T-cell (primary cell): ENCODE measurements at regions not wholly inside any gene's neighbourhood (a gene's known extent, or its start where the extent isn't known, plus 50 kb on each side); places are given as distances from the start of the nearest gene placed in this dataset.
"Not testable (repeated sequence)": the region's sequence is repeated elsewhere in the genome, so short reads cannot be mapped to it uniquely, and the experiment has no call there.

Source experiments
- ATAC-seq, 4 experiments: fragments of 200-7000 bp in 3 of 4; fragments of 150-1000 bp in 1 of 4; cut with Tn5 transposase; replicated peaks in 1 of 4; 1 replicate in 3 of 4; 2 replicates in 1 of 4; pipeline ENCODE4 v1.10.0; 2021; ENCODE audit warnings: moderate library complexity in 3 of 4, mild to moderate bottlenecking in 2 of 4, moderate number of reproducible peaks in 1 of 4
- CTCF ChIA-PET, 2 donors: fragments of 300-600 bp; sonication (Branson Sonifier 250); formaldehyde crosslinking; loops; one replicate each; lab custom pipeline; 2022; ENCODE audit warnings: antibody characterized with exemption in 2 of 2; lab: Charles Lee
- POLR2A ChIA-PET, 2 donors: fragments of 300-600 bp; sonication (Branson Sonifier 250); formaldehyde crosslinking; loops; one replicate each; lab custom pipeline; 2022; ENCODE audit warnings: antibody characterized with exemption in 2 of 2; lab: Charles Lee
- DNase-seq, 35 experiments: peaks; one replicate each; pipeline versions ENCODE4 v3.0.0 to v3.0.0-alpha.2; 2013 to 2023
- H3K27ac ChIP-seq: one replicate; pipeline ENCODE4 v1.5.1; 2013; ENCODE audit warnings: low read length
- H3K27me3 ChIP-seq, 2 experiments: replicated peaks in 1 of 2; 1 replicate in 1 of 2; 2 replicates in 1 of 2; pipeline versions ENCODE4 v1.6.1 to v1.7.0; 2013; ENCODE audit warnings: low read length in 1 of 2, mixed read lengths in 1 of 2; ENCODE audit not compliant: control insufficient read depth in 2 of 2, insufficient read depth in 2 of 2; ENCODE audit errors: extremely low read depth in 1 of 2
- H3K36me3 ChIP-seq, 2 donors: 1 replicate in 1 of 2; 2 replicates in 1 of 2; pipeline versions ENCODE4 v1.6.1 to v1.7.0; 2013; ENCODE audit warnings: low read length in 1 of 2; ENCODE audit not compliant: control insufficient read depth in 2 of 2, insufficient read depth in 1 of 2; ENCODE audit errors: extremely low read depth in 1 of 2
- H3K4me1 ChIP-seq, 2 experiments: 1 replicate in 1 of 2; 2 replicates in 1 of 2; pipeline versions ENCODE4 v1.6.1 to v1.7.0; 2013; ENCODE audit warnings: low read length in 2 of 2, mixed read lengths in 1 of 2; ENCODE audit not compliant: insufficient read depth in 2 of 2, control insufficient read depth in 1 of 2; ENCODE audit errors: extremely low read depth in 1 of 2
- H3K4me3 ChIP-seq, 2 donors: 1 replicate in 1 of 2; 2 replicates in 1 of 2; pipeline versions ENCODE4 v1.5.1 to v1.7.0; 2013; ENCODE audit warnings: mild to moderate bottlenecking in 2 of 2, low read length in 1 of 2, moderate library complexity in 1 of 2; ENCODE audit not compliant: control insufficient read depth in 1 of 2; ENCODE audit errors: extremely low read depth in 1 of 2
- H3K9me3 ChIP-seq: 2 replicates; pipeline ENCODE4 v1.7.0; 2013
- H3K27ac Mint-ChIP-seq, 2 donors: one replicate each; pipeline ENCODE4 v1.8.0; 2020 to 2021; ENCODE audit warnings: mild to moderate bottlenecking in 2 of 2, mixed read lengths in 2 of 2
- H3K27me3 Mint-ChIP-seq, 2 donors: one replicate each; pipeline ENCODE4 v1.8.0; 2021 to 2022; ENCODE audit warnings: mixed read lengths in 2 of 2
- H3K36me3 Mint-ChIP-seq: one replicate; pipeline ENCODE4 v1.8.0; 2021; ENCODE audit warnings: mixed read lengths
- H3K4me1 Mint-ChIP-seq, 3 donors: one replicate each; pipeline ENCODE4 v1.8.0; 2020 to 2022; ENCODE audit warnings: mixed read lengths in 3 of 3, mild to moderate bottlenecking in 1 of 3
- H3K4me3 Mint-ChIP-seq, 3 donors: one replicate each; pipeline ENCODE4 v1.8.0; 2020 to 2022; ENCODE audit warnings: mild to moderate bottlenecking in 3 of 3, mixed read lengths in 3 of 3, moderate library complexity in 3 of 3
- H3K9me3 Mint-ChIP-seq, 3 donors: one replicate each; pipeline ENCODE4 v1.8.0; 2020 to 2022; ENCODE audit warnings: mixed read lengths in 3 of 3
- WGBS: methylation state at CpG from one replicate; pipeline ENCODE4 v1.1.5; 2013; ENCODE audit warnings: missing lambda C conversion rate; ENCODE audit not compliant: insufficient coverage; 5-methylcytosine and 5-hydroxymethylcytosine counted together

- Mint-ChIP-seq H3K36me3 (peaks cover 15% of the 10 kb centered on the region), H3K4me1 (no peaks in the 10 kb centered on the region), H3K27ac (no peak overlapping the region), H3K27me3 (no peaks in the 10 kb centered on the region), H3K4me3 (no peak overlapping the region), H3K9me3 (peaks cover 32 to 58% (median 39%) of the 10 kb centered on the region in 3 donors)
- no peaks in the 10 kb centered on the region for H3K27me3 ChIP-seq
- no peaks in the 10 kb centered on the region for H3K4me1 ChIP-seq
- POLR2A ChIA-PET = no interaction called here
- no peak overlapping the region for H3K4me3 ChIP-seq
- peaks cover 2% of the 10 kb centered on the region for H3K9me3 ChIP-seq
- H3K27ac ChIP-seq = no peak overlapping the region
- no peak for ATAC-seq
- DNase-seq = no peak
- CTCF ChIA-PET = no interaction called here
- no peaks in the 10 kb centered on the region for H3K36me3 ChIP-seq
- 89% methylated on average over 3 of the region's 3 CpGs for WGBS
Measured at GRCh38 chr4:38297061-38297460, 336.9 kb downstream of the PTTG2 start.

DNA sequence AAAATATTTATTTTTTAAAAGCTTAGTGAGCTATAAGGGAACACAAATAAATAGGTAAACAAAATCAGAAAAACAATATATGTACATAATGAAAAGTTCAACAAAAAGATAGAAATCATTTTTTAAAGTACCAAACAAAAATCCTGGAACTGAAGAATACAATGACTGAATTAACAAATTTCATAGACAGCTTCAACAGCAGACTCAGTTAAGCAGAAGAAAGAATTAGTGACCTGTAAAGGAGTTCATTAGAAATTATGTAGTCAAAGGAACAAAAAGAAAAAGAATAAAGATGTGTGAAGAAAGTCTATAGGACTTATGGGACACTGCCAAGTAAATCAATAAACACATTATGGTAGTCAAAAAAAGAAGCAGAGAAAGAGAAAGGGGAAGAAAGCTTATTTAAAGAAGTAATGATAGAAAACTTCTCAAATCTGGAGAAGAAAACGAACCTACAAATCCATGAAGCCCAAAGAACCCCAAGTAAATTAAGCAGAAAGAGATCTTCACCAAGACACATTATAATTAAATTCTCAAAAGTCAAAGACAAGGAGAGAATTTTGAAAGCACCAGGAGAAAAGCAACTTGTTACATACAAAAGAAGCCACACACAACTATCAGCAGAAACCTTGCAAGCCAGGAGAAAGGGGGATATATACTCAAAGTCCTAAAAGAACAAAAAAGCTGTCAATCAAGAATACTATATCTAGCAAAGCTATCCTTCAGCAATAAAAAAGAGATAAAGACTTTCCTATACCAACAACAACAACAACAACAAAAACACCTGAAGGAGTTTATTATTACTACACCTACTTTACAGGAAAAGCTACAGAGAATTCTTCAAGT is 338.9 kb downstream of the PTTG2 start:
- no peak for DNase-seq
- H3K4me1 Mint-ChIP-seq = no peaks in the 10 kb centered on the region
- no peak for ATAC-seq
- H3K36me3 Mint-ChIP-seq = peaks cover 13% of the 10 kb centered on the region
- CTCF ChIA-PET = interaction anchor here (0.6 to 0.7 kb wide), 2 partner anchors 56 to 916 kb away, joined by 3 to 4 read pairs; no protein-coding TSS in a partner anchor
- Histone ChIP-seq H3K9me3 (no peaks in the 10 kb centered on the region), H3K4me1 (no peaks in the 10 kb centered on the region), H3K36me3 (no peaks in the 10 kb centered on the region), H3K27ac (no peak overlapping the region), H3K27me3 (no peaks in the 10 kb centered on the region), H3K4me3 (no peak overlapping the region)
- no peak overlapping the region for H3K27ac Mint-ChIP-seq
- POLR2A ChIA-PET = no interaction called here
- no CpG with 5 or more reads among the region's 1 CpG for WGBS
- no peaks in the 10 kb centered on the region for H3K27me3 Mint-ChIP-seq
- peaks cover 31 to 53% (median 36%) of the 10 kb centered on the region in 3 donors for H3K9me3 Mint-ChIP-seq
- H3K4me3 Mint-ChIP-seq = no peak overlapping the region

DNA sequence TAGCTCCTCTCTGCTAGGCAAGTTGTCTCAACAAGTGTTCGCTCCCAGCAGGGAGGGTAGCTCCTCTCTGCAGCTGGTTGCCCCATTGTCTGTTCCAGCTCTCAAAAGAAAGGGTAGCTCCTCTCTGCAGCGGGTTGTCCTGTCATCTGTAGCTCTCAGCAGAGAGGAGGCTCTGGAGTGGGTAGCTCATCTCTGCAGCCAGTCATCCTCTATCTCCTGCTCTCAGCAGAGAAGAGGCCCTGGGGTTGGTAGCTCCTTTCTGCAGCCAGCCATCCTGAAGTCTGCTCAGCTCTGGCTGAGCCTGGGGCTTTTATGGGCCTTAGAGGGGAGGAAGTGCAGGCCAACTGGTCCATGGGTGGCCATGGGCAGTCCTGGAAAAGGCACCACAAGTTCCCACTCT is 342.7 kb downstream of the PTTG2 start:
- H3K27me3 ChIP-seq = no peaks in the 10 kb centered on the region
- Mint-ChIP-seq H3K36me3 (peaks cover 13% of the 10 kb centered on the region), H3K27ac (no peak overlapping the region), H3K4me1 (peaks cover 18 to 24% (median 18%) of the 10 kb centered on the region in 3 donors), H3K4me3 (no peak overlapping the region), H3K9me3 (peaks cover 21 to 35% (median 28%) of the 10 kb centered on the region in 3 donors), H3K27me3 (no peaks in the 10 kb centered on the region)
- 86% methylated on average over 1 of the region's 2 CpGs for WGBS
- ATAC-seq (no peak), DNase-seq (no peak)
- CTCF ChIA-PET = interaction anchor here in 1 of 2 donors (0.7 kb wide), 1 partner anchor 17 kb away, joined by 3 read pairs; no protein-coding TSS in a partner anchor
- H3K4me3 ChIP-seq = no peak overlapping the region
- no peaks in the 10 kb centered on the region for H3K36me3 ChIP-seq
- POLR2A ChIA-PET = interaction anchor here in 1 of 2 donors (0.6 kb wide), 1 partner anchor 15 kb away, joined by 4 read pairs; no protein-coding TSS in a partner anchor
- H3K9me3 ChIP-seq = no peaks in the 10 kb centered on the region
- H3K27ac ChIP-seq = no peak overlapping the region
- H3K4me1 ChIP-seq = peaks cover 4 to 12% of the 10 kb centered on the region in 2 experiments

DNA sequence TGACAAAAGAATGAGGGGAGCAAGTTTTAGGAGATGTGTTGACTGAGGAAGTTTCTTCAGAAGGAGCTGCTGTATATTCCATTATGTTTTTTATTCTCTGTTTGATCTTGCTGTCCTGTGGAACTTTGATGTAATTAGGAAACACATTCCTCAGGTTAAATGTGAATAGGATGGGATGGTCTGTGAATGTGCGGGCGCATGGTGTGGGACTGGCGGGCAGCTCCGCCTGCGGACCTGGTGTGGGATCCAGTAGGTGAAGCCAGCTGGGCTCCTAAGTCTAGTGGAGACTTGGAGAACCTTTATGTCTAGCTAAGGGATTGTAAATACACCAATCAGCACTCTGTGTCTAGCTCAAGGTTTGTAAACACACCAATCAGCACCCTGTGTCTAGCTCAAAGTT is 344.3 kb downstream of the PTTG2 start:
- POLR2A ChIA-PET, H3K27ac Mint-ChIP-seq, H3K36me3 Mint-ChIP-seq, H3K27me3 Mint-ChIP-seq, H3K36me3 ChIP-seq, H3K9me3 ChIP-seq, H3K4me3 ChIP-seq, H3K27ac ChIP-seq, H3K27me3 ChIP-seq, H3K4me3 Mint-ChIP-seq, ATAC-seq, DNase-seq: not testable (repeated sequence)
- WGBS = no CpG with 5 or more reads among the region's 5 CpGs
- Mint-ChIP-seq H3K4me1 (peaks cover 26 to 31% (median 28%) of the 10 kb centered on the region in 3 donors), H3K9me3 (peaks cover 12 to 26% (median 21%) of the 10 kb centered on the region in 3 donors)
- H3K4me1 ChIP-seq = peaks cover 7 to 13% of the 10 kb centered on the region in 2 experiments
- CTCF ChIA-PET = interaction anchor here (0.8 to 1.3 kb wide), 2 partner anchors 11 to 15 kb away, joined by 3 to 5 read pairs; no protein-coding TSS in a partner anchor

DNA sequence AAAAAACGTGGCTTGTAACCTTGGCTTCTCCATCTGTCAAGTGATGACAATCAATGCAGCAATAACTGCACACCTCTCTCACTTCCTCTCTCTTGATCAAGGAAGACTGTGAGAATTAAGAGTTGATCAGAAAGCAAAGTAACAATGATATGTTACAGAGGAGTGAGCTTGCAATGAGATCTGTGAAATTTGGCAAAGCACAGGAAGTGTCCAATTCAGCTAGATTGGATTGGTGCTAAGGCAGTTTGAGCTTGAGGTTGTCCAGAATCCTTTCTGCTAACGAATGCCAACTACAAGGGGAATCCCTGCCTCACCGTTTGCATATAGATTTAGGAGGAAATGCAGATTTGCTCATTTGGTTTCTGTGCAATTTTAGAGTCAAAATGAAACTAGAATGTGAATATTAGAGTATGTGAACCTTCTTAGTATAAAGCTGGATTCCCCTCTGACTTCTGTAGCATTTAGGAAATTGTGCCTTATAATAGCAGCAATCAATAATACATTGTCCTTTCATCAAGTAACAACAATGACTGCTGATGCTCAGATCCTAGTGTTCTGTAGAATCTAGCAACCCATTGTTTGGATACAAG is 346.4 kb downstream of the PTTG2 start:
- ChIA-PET CTCF (interaction anchor here in 1 of 2 donors (0.5 to 1.2 kb wide), 4 partner anchors 13 to 369 kb away, joined by 4 to 9 read pairs (median 6); no protein-coding TSS in a partner anchor), POLR2A (no interaction called here)
- Histone ChIP-seq H3K27me3 (no peaks in the 10 kb centered on the region), H3K27ac (peak overlapping the region; percentile 45), H3K4me3 (no peak overlapping the region), H3K9me3 (no peaks in the 10 kb centered on the region), H3K4me1 (peaks cover 28 to 29% of the 10 kb centered on the region in 2 experiments), H3K36me3 (no peaks in the 10 kb centered on the region)
- peak in 1 of 35 experiments; percentile 50 for DNase-seq
- ATAC-seq = peak in 2 of 4 experiments; percentile 4 to 20
- peaks cover 3% of the 10 kb centered on the region for H3K36me3 Mint-ChIP-seq
- H3K27ac Mint-ChIP-seq = peak overlapping the region; percentile 62 to 78
- H3K27me3 Mint-ChIP-seq = no peaks in the 10 kb centered on the region
- H3K4me3 Mint-ChIP-seq = peak overlapping the region in 1 of 3 donors; percentile 24
- no CpG with 5 or more reads among the region's 3 CpGs for WGBS
- peaks cover 47 to 52% (median 49%) of the 10 kb centered on the region in 3 donors for H3K4me1 Mint-ChIP-seq
- peaks cover 6 to 11% (median 9%) of the 10 kb centered on the region in 3 donors for H3K9me3 Mint-ChIP-seq

DNA sequence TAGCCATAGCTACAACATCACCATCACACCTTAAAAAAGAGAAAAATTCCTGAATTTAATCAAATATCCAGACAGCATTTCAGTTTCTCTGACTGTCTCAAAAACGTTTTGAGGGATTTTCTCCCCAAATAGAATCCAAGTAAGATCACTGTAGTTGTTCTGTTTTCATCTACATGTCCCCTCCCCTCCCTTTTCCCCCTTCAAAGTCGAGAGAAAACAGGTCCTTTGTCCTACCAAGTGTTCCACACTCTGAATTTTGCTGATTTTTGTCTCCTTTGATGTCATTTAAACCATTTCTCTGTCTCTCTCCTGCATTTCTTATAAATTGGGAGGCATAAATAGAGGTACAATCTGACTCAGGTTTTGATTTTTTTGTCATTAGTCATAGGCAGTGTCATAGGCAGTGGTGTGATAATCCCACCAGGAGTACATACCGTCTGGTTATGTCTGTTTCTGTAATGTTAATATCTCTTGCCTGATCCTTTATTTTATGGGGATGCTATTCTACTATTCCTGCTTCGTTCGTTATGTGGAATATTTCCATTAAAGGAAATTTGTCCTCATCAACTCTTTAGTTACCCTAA is 348.6 kb downstream of the PTTG2 start:
- Histone ChIP-seq H3K4me1 (peaks cover 28 to 38% of the 10 kb centered on the region in 2 experiments), H3K27me3 (no peaks in the 10 kb centered on the region), H3K4me3 (no peak overlapping the region), H3K36me3 (no peaks in the 10 kb centered on the region), H3K9me3 (no peaks in the 10 kb centered on the region), H3K27ac (no peak overlapping the region)
- Mint-ChIP-seq H3K4me1 (peaks cover 49 to 64% (median 64%) of the 10 kb centered on the region in 3 donors), H3K9me3 (no peaks in the 10 kb centered on the region), H3K27me3 (no peaks in the 10 kb centered on the region), H3K27ac (no peak overlapping the region), H3K4me3 (no peak overlapping the region), H3K36me3 (no peaks in the 10 kb centered on the region)
- DNase-seq = no peak
- no peak for ATAC-seq
- WGBS = 27% methylated on average over 2 of the region's 5 CpGs
- POLR2A ChIA-PET = interaction anchor here in 1 of 2 donors (0.6 kb wide), 2 partner anchors 315 to 732 kb away, joined by 3 to 6 read pairs; no protein-coding TSS in a partner anchor
- CTCF ChIA-PET = interaction anchor here in 1 of 2 donors (1.9 to 2.8 kb wide), 2 partner anchors 10 to 12 kb away, joined by 7 to 38 read pairs; no protein-coding TSS in a partner anchor
